A673 (cell line): ENCODE measurements at regions not wholly inside any gene's neighbourhood (a gene's known extent, or its start where the extent isn't known, plus 50 kb on each side); places are given as distances from the start of the nearest gene placed in this dataset.

Experiments
- BruUV-seq: library from RNA; stranded (reverse); fragments of 400-500 nt; replicated peaks from 2 replicates; lab custom pipeline; 2021; lab: Mats Ljungman, UMichigan
- CTCF ChIA-PET: fragments of 300-600 bp; sonication (Branson Sonifier 250); formaldehyde crosslinking; loops from one replicate; lab custom pipeline; 2022; ENCODE audit warnings: antibody characterized with exemption; lab: Charles Lee
- POLR2A ChIA-PET: fragments of 300-600 bp; sonication (Branson Sonifier 250); formaldehyde crosslinking; loops from one replicate; lab custom pipeline; 2022; ENCODE audit warnings: antibody characterized with exemption; ENCODE audit not compliant: low non-redundant PET; lab: Charles Lee
- DNase-seq: peaks from one replicate; pipeline ENCODE4 v3.0.0-alpha.2; 2015; ENCODE audit warnings: low spot score
- H3K27ac ChIP-seq: fragments of 200-600 bp; sonication (generic); 2 replicates; pipeline ENCODE4 v1.5.1; 2016; ENCODE audit warnings: mixed run types, low read depth, mild to moderate bottlenecking, mixed read lengths, antibody characterized with exemption, low read length; ENCODE audit not compliant: poor library complexity, severe bottlenecking
- H3K27me3 ChIP-seq: fragments of 200-600 bp; sonication (generic); replicated peaks from 2 replicates; pipeline ENCODE4 v1.6.1; 2017; ENCODE audit warnings: mixed run types, low read depth, mild to moderate bottlenecking, mixed read lengths, antibody characterized with exemption, low read length; ENCODE audit not compliant: insufficient read depth, poor library complexity
- H3K36me3 ChIP-seq: fragments of 200-600 bp; sonication (generic); 2 replicates; pipeline ENCODE4 v1.6.1; 2016; ENCODE audit warnings: mixed run types, mild to moderate bottlenecking, mixed read lengths, antibody characterized with exemption, low read length; ENCODE audit not compliant: insufficient read depth, poor library complexity, severe bottlenecking
- H3K4me1 ChIP-seq: fragments of 200-600 bp; sonication (generic); 2 replicates; pipeline ENCODE4 v1.6.1; 2017; ENCODE audit warnings: mixed run types, mild to moderate bottlenecking, mixed read lengths, antibody characterized with exemption, low read length; ENCODE audit not compliant: insufficient read depth, poor library complexity, severe bottlenecking
- H3K4me3 ChIP-seq: fragments of 200-600 bp; sonication (generic); 2 replicates; pipeline ENCODE4 v1.5.1; 2016; ENCODE audit warnings: low read depth, mixed run types, mild to moderate bottlenecking, mixed read lengths, low read length; ENCODE audit not compliant: poor library complexity, severe bottlenecking
- H3K9me3 ChIP-seq: fragments of 200-600 bp; sonication (generic); 2 replicates; pipeline ENCODE4 v1.6.1; 2016; ENCODE audit warnings: mixed run types, low read depth, mild to moderate bottlenecking, mixed read lengths, antibody characterized with exemption, low read length; ENCODE audit not compliant: poor library complexity, severe bottlenecking
- EZH2 ChIP-seq: fragments of 200-600 bp; sonication (generic); IDR thresholded peaks from 2 replicates; pipeline ENCODE4 v1.6.1; 2017; ENCODE audit warnings: borderline replicate concordance, low read depth, mild to moderate bottlenecking, mixed read lengths, antibody characterized with exemption, low read length; ENCODE audit not compliant: poor library complexity, severe bottlenecking
- intact Hi-C: fragments of 100-400 bp; cut with micrococcal nuclease; formaldehyde crosslinking; loops from one replicate; pipeline ENCODE4 v1.10.0; 2022; ENCODE audit not compliant: unreplicated experiment
- TF ChIP-seq, protein P1 (sequence below): fragments of 300-800, 200-600 bp; sonication (generic); conservative IDR thresholded peaks from 2 replicates; pipeline ENCODE4 v1.5.1; 2017; ENCODE audit warnings: low read depth, mild to moderate bottlenecking, antibody characterized with exemption, low read length, moderate library complexity, mixed read lengths

- BruUV-seq, result no TSS peak
These were observed 93.8 kb upstream of the IL12B start for GRCh38 chr5:159424123-159424522.

DNA sequence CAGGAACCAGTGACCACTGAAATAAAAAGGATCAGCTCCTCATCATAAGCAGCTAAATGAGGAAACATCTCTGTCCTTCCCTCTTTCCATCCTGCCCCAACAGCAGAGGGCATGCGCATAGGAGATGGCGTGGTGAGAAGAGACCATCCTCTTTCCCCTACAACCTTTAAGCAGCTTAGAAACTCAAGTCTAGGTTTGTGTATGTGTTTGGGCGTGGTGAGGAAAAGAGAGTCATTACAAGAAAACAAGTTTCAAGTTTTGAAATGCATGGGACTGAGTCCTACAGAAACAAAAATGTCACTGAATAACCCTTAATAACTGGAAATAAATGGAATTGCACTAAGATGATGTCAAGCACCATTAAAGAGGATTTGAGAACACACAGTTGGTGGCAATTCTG, 96.4 kb upstream of the IL12B start:
- Histone ChIP-seq H3K4me1 (no peaks in the 10 kb centered on the region), H3K9me3 (no peaks in the 10 kb centered on the region), H3K27me3 (peaks cover 6% of the 10 kb centered on the region), H3K27ac (no peak overlapping the region), H3K4me3 (no peak overlapping the region), H3K36me3 (no peaks in the 10 kb centered on the region)
- no TSS peak for BruUV-seq
- TF ChIP-seq EZH2, result no peak
- TF ChIP-seq, protein P1, sequence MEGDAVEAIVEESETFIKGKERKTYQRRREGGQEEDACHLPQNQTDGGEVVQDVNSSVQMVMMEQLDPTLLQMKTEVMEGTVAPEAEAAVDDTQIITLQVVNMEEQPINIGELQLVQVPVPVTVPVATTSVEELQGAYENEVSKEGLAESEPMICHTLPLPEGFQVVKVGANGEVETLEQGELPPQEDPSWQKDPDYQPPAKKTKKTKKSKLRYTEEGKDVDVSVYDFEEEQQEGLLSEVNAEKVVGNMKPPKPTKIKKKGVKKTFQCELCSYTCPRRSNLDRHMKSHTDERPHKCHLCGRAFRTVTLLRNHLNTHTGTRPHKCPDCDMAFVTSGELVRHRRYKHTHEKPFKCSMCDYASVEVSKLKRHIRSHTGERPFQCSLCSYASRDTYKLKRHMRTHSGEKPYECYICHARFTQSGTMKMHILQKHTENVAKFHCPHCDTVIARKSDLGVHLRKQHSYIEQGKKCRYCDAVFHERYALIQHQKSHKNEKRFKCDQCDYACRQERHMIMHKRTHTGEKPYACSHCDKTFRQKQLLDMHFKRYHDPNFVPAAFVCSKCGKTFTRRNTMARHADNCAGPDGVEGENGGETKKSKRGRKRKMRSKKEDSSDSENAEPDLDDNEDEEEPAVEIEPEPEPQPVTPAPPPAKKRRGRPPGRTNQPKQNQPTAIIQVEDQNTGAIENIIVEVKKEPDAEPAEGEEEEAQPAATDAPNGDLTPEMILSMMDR, result no peak
- DNase-seq, result no peak
- intact Hi-C loops, result no loop called here
- ChIA-PET POLR2A (no interaction called here), CTCF (no interaction called here)

More at GRCh38 chr5:159424123-159424522, 93.8 kb upstream of the IL12B start:
- Histone ChIP-seq H3K27ac (no peak overlapping the region), H3K36me3 (no peaks in the 10 kb centered on the region), H3K4me1 (no peaks in the 10 kb centered on the region), H3K27me3 (no peaks in the 10 kb centered on the region), H3K9me3 (no peaks in the 10 kb centered on the region), H3K4me3 (no peak overlapping the region)
- intact Hi-C loops, result no loop called here
- TF ChIP-seq, protein P1, result no peak
- no peak for TF ChIP-seq EZH2
- CTCF ChIA-PET, result no interaction called here
- POLR2A ChIA-PET, result no interaction called here
- DNase-seq, result no peak

- Histone ChIP-seq H3K36me3 (no peaks in the 10 kb centered on the region), H3K9me3 (no peaks in the 10 kb centered on the region), H3K27ac (no peak overlapping the region), H3K4me3 (no peak overlapping the region), H3K4me1 (no peaks in the 10 kb centered on the region), H3K27me3 (peaks cover 6% of the 10 kb centered on the region)
- no peak for DNase-seq
- intact Hi-C loops, result no loop called here
- CTCF ChIA-PET, result no interaction called here
- BruUV-seq, result no TSS peak
- POLR2A ChIA-PET, result no interaction called here
- no peak for TF ChIP-seq EZH2
- TF ChIP-seq, protein P1, result no peak
These were observed 97.1 kb upstream of the IL12B start for GRCh38 chr5:159427180-159428012.
